GM19452 (cell line): ENCODE measurements at regions not wholly inside any gene's neighbourhood (a gene's known extent, or its start where the extent isn't known, plus 50 kb on each side); places are given as distances from the start of the nearest gene placed in this dataset.
"Not testable (repeated sequence)": the region's sequence is repeated elsewhere in the genome, so short reads cannot be mapped to it uniquely, and the experiment has no call there.

Experiments used
- ATAC-seq: cut with Tn5 transposase; IDR thresholded peaks from one replicate; pipeline ENCODE4 v1.9.1; 2021; ENCODE audit not compliant: unreplicated experiment

- ATAC-seq: no peak
These were observed 216.8 kb upstream of the C1orf87 start for GRCh38 chr1:60290393-60290792.

GRCh38 chr1:60287536-60287935 lies 214.0 kb upstream of the C1orf87 start:
- ATAC-seq: no peak

- no peak for ATAC-seq
These were observed 210.1 kb upstream of the C1orf87 start for GRCh38 chr1:60283690-60284089.

- peak; percentile 88 for ATAC-seq
These were observed 207.9 kb upstream of the C1orf87 start for GRCh38 chr1:60281360-60281932.

GRCh38 chr1:60280819-60281218 lies 207.2 kb upstream of the C1orf87 start:
- ATAC-seq: no peak

GRCh38 chr1:60280256-60280655 lies 206.7 kb upstream of the C1orf87 start:
- ATAC-seq: no peak

GRCh38 chr1:60279798-60280197 lies 206.2 kb upstream of the C1orf87 start:
- ATAC-seq: no peak

GRCh38 chr1:60277269-60277668 lies 203.7 kb upstream of the C1orf87 start:
- ATAC-seq: no peak

GRCh38 chr1:60274422-60275290 lies 201.1 kb upstream of the C1orf87 start:
- ATAC-seq: no peak

- no peak for ATAC-seq
These were observed 199.6 kb upstream of the C1orf87 start for GRCh38 chr1:60273185-60273584.

GRCh38 chr1:60271041-60271440 lies 197.5 kb upstream of the C1orf87 start:
- no peak for ATAC-seq

- ATAC-seq: no peak
These were observed 194.9 kb upstream of the C1orf87 start for GRCh38 chr1:60268451-60268850.

GRCh38 chr1:60265560-60266535 lies 192.3 kb upstream of the C1orf87 start:
- ATAC-seq: no peak

- ATAC-seq: no peak
These were observed 189.1 kb upstream of the C1orf87 start for GRCh38 chr1:60262701-60263100.

- no peak for ATAC-seq
These were observed 184.0 kb upstream of the C1orf87 start for GRCh38 chr1:60257531-60257930.

- ATAC-seq: no peak
These were observed 182.0 kb upstream of the C1orf87 start for GRCh38 chr1:60255565-60255964.

GRCh38 chr1:60251426-60251825 lies 177.9 kb upstream of the C1orf87 start:
- ATAC-seq: no peak

- not testable (repeated sequence) for ATAC-seq
These were observed 173.9 kb upstream of the C1orf87 start for GRCh38 chr1:60247467-60247866.

GRCh38 chr1:60245324-60245723 lies 171.8 kb upstream of the C1orf87 start:
- ATAC-seq: no peak

GRCh38 chr1:60244906-60245305 lies 171.3 kb upstream of the C1orf87 start:
- ATAC-seq: no peak

GRCh38 chr1:60235275-60235674 lies 161.7 kb upstream of the C1orf87 start:
- ATAC-seq: no peak
